Liver (tissue), 3 donors: ENCODE measurements at regions not wholly inside any gene's neighbourhood (a gene's known extent, or its start where the extent isn't known, plus 50 kb on each side); places are given as distances from the start of the nearest gene placed in this dataset.

ENCODE experiments used
- GABPA ChIP-seq, 2 donors: IDR thresholded peaks in 1 of 2; conservative IDR thresholded peaks in 1 of 2; 2 replicates each; pipeline ENCODE4 v1.6.1; 2016; ENCODE audit warnings: antibody characterized with exemption in 2 of 2, mild to moderate bottlenecking in 1 of 2, moderate library complexity in 1 of 2
- RAD21 ChIP-seq, 2 donors: IDR thresholded peaks; 2 replicates each; pipeline ENCODE4 v1.6.1; 2016; ENCODE audit warnings: antibody characterized with exemption in 2 of 2, mild to moderate bottlenecking in 2 of 2
- RXRA ChIP-seq, 2 donors: IDR thresholded peaks; 2 replicates each; pipeline ENCODE4 v1.6.1; 2017 to 2018; ENCODE audit warnings: antibody characterized with exemption in 2 of 2, mild to moderate bottlenecking in 1 of 2
- TAF1 ChIP-seq: conservative IDR thresholded peaks from 2 replicates; pipeline ENCODE4 v1.6.1; 2016; ENCODE audit warnings: antibody characterized with exemption, mild to moderate bottlenecking
- YY1 ChIP-seq: IDR thresholded peaks from 2 replicates; pipeline ENCODE4 v1.6.1; 2016; ENCODE audit warnings: antibody characterized with exemption, mild to moderate bottlenecking
- TF ChIP-seq, protein P1 (sequence below): fragments of 150-350 bp; IDR thresholded peaks from 2 replicates; pipeline ENCODE4 v1.5.1; 2017; ENCODE audit warnings: improper control_type of control experiment, low read depth, low read length; ENCODE audit not compliant: missing input control
- TF ChIP-seq, protein P2 (sequence below): IDR thresholded peaks from 2 replicates; pipeline ENCODE4 v1.6.1; 2016; ENCODE audit warnings: antibody characterized with exemption, mild to moderate bottlenecking
- TF ChIP-seq, protein P3 (sequence below): IDR thresholded peaks from 2 replicates; pipeline ENCODE4 v1.6.1; 2016; ENCODE audit warnings: antibody characterized with exemption
- donor health status: healthy.
- donor health status: healthy.

DNA sequence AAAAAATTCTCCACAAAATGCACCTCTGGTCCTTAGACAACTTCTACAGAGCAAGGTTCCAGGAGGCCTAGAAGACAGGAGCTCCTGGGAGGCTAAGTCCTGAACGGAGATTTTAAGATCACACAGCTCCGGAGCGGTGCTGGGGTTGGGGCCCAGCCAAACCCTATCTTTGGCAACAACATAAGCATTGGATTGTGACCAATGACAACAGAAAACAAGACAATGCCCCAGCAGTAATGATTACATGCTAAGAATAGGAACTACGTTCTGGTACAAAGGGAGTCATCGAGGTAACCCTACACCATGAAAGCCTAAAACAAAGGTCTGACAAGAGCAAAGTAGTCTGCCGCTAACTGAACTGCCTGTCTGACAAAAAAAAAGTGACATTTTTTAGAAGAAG lies 171.2 kb downstream of the CMPK2 start:
- TF ChIP-seq, protein P1, sequence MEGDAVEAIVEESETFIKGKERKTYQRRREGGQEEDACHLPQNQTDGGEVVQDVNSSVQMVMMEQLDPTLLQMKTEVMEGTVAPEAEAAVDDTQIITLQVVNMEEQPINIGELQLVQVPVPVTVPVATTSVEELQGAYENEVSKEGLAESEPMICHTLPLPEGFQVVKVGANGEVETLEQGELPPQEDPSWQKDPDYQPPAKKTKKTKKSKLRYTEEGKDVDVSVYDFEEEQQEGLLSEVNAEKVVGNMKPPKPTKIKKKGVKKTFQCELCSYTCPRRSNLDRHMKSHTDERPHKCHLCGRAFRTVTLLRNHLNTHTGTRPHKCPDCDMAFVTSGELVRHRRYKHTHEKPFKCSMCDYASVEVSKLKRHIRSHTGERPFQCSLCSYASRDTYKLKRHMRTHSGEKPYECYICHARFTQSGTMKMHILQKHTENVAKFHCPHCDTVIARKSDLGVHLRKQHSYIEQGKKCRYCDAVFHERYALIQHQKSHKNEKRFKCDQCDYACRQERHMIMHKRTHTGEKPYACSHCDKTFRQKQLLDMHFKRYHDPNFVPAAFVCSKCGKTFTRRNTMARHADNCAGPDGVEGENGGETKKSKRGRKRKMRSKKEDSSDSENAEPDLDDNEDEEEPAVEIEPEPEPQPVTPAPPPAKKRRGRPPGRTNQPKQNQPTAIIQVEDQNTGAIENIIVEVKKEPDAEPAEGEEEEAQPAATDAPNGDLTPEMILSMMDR: no peak
- TF ChIP-seq RXRA (IDR thresholded peaks at IDR 0.05): no peak
- no peak for TF ChIP-seq RAD21 (IDR thresholded peaks at IDR 0.05)
- TF ChIP-seq, protein P2, sequence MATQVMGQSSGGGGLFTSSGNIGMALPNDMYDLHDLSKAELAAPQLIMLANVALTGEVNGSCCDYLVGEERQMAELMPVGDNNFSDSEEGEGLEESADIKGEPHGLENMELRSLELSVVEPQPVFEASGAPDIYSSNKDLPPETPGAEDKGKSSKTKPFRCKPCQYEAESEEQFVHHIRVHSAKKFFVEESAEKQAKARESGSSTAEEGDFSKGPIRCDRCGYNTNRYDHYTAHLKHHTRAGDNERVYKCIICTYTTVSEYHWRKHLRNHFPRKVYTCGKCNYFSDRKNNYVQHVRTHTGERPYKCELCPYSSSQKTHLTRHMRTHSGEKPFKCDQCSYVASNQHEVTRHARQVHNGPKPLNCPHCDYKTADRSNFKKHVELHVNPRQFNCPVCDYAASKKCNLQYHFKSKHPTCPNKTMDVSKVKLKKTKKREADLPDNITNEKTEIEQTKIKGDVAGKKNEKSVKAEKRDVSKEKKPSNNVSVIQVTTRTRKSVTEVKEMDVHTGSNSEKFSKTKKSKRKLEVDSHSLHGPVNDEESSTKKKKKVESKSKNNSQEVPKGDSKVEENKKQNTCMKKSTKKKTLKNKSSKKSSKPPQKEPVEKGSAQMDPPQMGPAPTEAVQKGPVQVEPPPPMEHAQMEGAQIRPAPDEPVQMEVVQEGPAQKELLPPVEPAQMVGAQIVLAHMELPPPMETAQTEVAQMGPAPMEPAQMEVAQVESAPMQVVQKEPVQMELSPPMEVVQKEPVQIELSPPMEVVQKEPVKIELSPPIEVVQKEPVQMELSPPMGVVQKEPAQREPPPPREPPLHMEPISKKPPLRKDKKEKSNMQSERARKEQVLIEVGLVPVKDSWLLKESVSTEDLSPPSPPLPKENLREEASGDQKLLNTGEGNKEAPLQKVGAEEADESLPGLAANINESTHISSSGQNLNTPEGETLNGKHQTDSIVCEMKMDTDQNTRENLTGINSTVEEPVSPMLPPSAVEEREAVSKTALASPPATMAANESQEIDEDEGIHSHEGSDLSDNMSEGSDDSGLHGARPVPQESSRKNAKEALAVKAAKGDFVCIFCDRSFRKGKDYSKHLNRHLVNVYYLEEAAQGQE: no peak
- no peak for TF ChIP-seq TAF1
- TF ChIP-seq, protein P3, sequence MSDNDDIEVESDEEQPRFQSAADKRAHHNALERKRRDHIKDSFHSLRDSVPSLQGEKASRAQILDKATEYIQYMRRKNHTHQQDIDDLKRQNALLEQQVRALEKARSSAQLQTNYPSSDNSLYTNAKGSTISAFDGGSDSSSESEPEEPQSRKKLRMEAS: no peak
- no peak for TF ChIP-seq YY1
- no peak for TF ChIP-seq GABPA (IDR thresholded peaks at IDR 0.05 in 1 of 2, conservative IDR thresholded peaks at IDR 0.05 in 1 of 2)
